ENCODE measurements at regions not wholly inside any gene's neighbourhood (a gene's known extent, or its start where the extent isn't known, plus 50 kb on each side); places are given as distances from the start of the nearest gene placed in this dataset.

DNA sequence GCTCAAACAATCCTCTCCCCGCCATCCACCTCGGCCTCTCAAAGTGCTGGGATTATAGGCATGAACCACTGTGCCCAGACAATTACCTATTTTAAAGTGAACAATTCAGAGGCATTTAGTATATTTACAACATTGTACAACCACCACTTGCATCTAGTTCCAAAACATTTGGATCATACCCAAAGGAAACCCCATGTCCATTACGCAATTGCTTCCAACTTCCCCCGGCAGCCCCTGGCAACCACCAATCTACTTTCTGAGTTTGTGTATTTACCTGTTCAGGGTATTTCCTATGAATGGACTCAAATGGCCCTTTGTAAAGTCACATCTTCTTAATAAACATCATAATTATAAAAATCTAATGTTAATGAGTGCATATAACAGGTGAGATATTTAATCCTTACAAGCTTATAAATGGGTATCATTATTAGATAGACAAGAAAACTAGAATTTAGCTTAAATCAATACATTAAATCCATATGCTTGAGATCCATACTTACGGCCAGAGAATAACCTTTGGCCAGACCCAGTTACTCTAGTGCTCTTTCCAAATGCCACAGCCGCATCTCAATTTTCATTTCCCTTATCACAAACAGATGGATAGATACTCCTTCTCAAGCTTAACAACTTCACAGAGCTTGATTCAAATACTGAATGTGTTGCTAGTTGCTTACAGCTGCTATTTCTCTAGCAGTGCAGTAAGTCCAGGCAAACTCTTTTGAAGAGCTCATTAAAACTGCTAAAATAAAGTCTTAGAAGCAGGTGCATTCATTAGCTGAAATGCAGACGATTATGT is 133.4 kb upstream of the MKLN1 start:
- Histone ChIP-seq H3K14ac (ENCODE audit: low read length) (no peak overlapping the region), H2BK120ac (ENCODE audit: insufficient read depth, low read length, poor library complexity) (no peak overlapping the region), H3K23ac (ENCODE audit: low read length) (no peak overlapping the region), H3K27me3 (ENCODE audit: insufficient read depth, low read length) (no peaks in the 10 kb centered on the region), H2BK12ac (ENCODE audit: low read length) (no peak overlapping the region), H2AK5ac (ENCODE audit: low read length) (no peak overlapping the region), H3K4me3 (ENCODE audit: low read depth, low read length) (no peak overlapping the region), H3K4me2 (ENCODE audit: low read length) (no peak overlapping the region), H4K91ac (ENCODE audit: low read depth, low read length) (no peak overlapping the region), H4K8ac (ENCODE audit: low read depth, low read length) (no peak overlapping the region), H3K9me3 (ENCODE audit: insufficient read depth, low read depth, low read length) (no peaks in the 10 kb centered on the region), H3K79me2 (ENCODE audit: control insufficient read depth, insufficient read depth, low read length, poor library complexity) (no peaks in the 10 kb centered on the region), H3K4ac (ENCODE audit: low read depth, low read length) (no peak overlapping the region), H3K9ac (ENCODE audit: low read length) (no peak overlapping the region), H3K18ac (ENCODE audit: low read length) (no peak overlapping the region), H3K27ac (ENCODE audit: low read depth, low read length) (no peak overlapping the region), H3K79me1 (ENCODE audit: low read length) (peaks cover 4% of the 10 kb centered on the region), H2AFZ (ENCODE audit: insufficient read depth, low read length, poor library complexity) (no peak overlapping the region), H2BK5ac (ENCODE audit: low read depth, low read length, poor library complexity) (no peak overlapping the region), H3K4me1 (ENCODE audit: control insufficient read depth in 1 of 2, insufficient read depth in 2 of 2, low read length in 2 of 2) (peaks cover 3 to 6% of the 10 kb centered on the region in 2 experiments), H4K12ac (ENCODE audit: low read depth, low read length) (no peak overlapping the region), H3K36me3 (ENCODE audit: control insufficient read depth in 1 of 2, insufficient read depth in 2 of 2, low read length in 2 of 2) (no peaks in the 10 kb centered on the region)
- WGBS (ENCODE audit: extremely low coverage, insufficient coverage, insufficient read length) = no CpG with 5 or more reads among the region's 7 CpGs
- no peak for DNase-seq

- no peak overlapping the region for H2AK5ac ChIP-seq (ENCODE audit: low read length)
- H2BK5ac ChIP-seq (ENCODE audit: low read depth, low read length, poor library complexity) = no peak overlapping the region
- H3K14ac ChIP-seq (ENCODE audit: low read length) = no peak overlapping the region
- H4K8ac ChIP-seq (ENCODE audit: low read depth, low read length) = no peak overlapping the region
- H3K18ac ChIP-seq (ENCODE audit: low read length) = no peak overlapping the region
- H3K79me1 ChIP-seq (ENCODE audit: low read length) = no peaks in the 10 kb centered on the region
- peak in 1 of 2 donors; percentile 28 for DNase-seq
- no peak overlapping the region for H3K4me3 ChIP-seq (ENCODE audit: low read depth, low read length)
- no peak overlapping the region for H4K12ac ChIP-seq (ENCODE audit: low read depth, low read length)
- no peak overlapping the region for H3K9ac ChIP-seq (ENCODE audit: low read length)
- H3K4ac ChIP-seq (ENCODE audit: low read depth, low read length) = no peak overlapping the region
- no peaks in the 10 kb centered on the region for H3K36me3 ChIP-seq (ENCODE audit: control insufficient read depth in 1 of 2, insufficient read depth in 2 of 2, low read length in 2 of 2)
- H2BK120ac ChIP-seq (ENCODE audit: insufficient read depth, low read length, poor library complexity) = no peak overlapping the region
- no peak overlapping the region for H3K27ac ChIP-seq (ENCODE audit: low read depth, low read length)
- no peak overlapping the region for H4K91ac ChIP-seq (ENCODE audit: low read depth, low read length)
- no CpG with 5 or more reads among the region's 4 CpGs for WGBS (ENCODE audit: extremely low coverage, insufficient coverage, insufficient read length)
- no peak overlapping the region for H2BK12ac ChIP-seq (ENCODE audit: low read length)
- no peaks in the 10 kb centered on the region for H3K79me2 ChIP-seq (ENCODE audit: control insufficient read depth, insufficient read depth, low read length, poor library complexity)
- H3K23ac ChIP-seq (ENCODE audit: low read length) = no peak overlapping the region
- H3K4me1 ChIP-seq (ENCODE audit: control insufficient read depth in 1 of 2, insufficient read depth in 2 of 2, low read length in 2 of 2) = no peaks in the 10 kb centered on the region
- no peaks in the 10 kb centered on the region for H3K27me3 ChIP-seq (ENCODE audit: insufficient read depth, low read length)
- H2AFZ ChIP-seq (ENCODE audit: insufficient read depth, low read length, poor library complexity) = no peak overlapping the region
- H3K9me3 ChIP-seq (ENCODE audit: insufficient read depth, low read depth, low read length) = no peaks in the 10 kb centered on the region
- H3K4me2 ChIP-seq (ENCODE audit: low read length) = no peak overlapping the region
These were observed 130.9 kb upstream of the MKLN1 start for GRCh38 chr7:131196803-131197202.

DNA sequence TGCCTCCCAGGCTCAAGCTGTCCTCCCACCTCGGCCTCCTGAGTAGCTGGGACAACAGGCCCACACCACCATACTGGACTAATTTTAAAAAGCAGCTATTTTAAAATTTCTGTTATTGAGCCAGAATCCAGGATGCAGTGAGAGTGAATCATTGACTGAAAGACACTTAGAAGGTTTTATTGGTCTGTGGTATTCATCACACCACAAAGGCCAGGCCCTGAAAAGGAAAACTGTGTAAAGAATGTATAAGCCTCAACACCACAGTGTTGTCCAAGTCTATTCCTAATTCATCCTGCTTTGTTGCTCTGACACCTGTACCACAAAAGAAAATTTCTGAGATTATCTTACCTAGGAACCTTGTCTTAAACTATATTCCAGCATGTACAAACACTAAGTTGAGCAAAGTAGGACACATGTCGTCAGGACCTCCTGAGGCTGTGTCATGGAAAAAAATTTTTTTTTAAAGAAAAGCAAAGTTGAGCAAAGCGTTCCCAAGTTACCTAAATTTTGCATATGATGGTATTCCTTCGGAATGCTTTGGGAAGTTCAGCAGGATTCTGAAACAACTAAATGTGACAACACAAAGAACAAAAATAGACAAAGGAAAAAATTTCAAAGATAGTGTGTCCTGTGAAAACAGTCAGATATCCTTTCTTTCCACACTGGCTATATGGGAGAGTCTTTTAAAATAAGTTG is 129.6 kb upstream of the MKLN1 start:
- Histone ChIP-seq H3K27me3 (ENCODE audit: insufficient read depth, low read length) (no peaks in the 10 kb centered on the region), H3K4me3 (ENCODE audit: low read depth, low read length) (no peak overlapping the region), H2BK5ac (ENCODE audit: low read depth, low read length, poor library complexity) (no peak overlapping the region), H2AFZ (ENCODE audit: insufficient read depth, low read length, poor library complexity) (no peak overlapping the region), H3K27ac (ENCODE audit: low read depth, low read length) (no peak overlapping the region), H3K36me3 (ENCODE audit: control insufficient read depth in 1 of 2, insufficient read depth in 2 of 2, low read length in 2 of 2) (no peaks in the 10 kb centered on the region), H3K4me2 (ENCODE audit: low read length) (no peak overlapping the region), H3K79me2 (ENCODE audit: control insufficient read depth, insufficient read depth, low read length, poor library complexity) (no peaks in the 10 kb centered on the region), H3K18ac (ENCODE audit: low read length) (no peak overlapping the region), H2BK12ac (ENCODE audit: low read length) (no peak overlapping the region), H3K79me1 (ENCODE audit: low read length) (no peaks in the 10 kb centered on the region), H2BK120ac (ENCODE audit: insufficient read depth, low read length, poor library complexity) (no peak overlapping the region), H2AK5ac (ENCODE audit: low read length) (no peak overlapping the region), H3K9me3 (ENCODE audit: insufficient read depth, low read depth, low read length) (no peaks in the 10 kb centered on the region), H4K91ac (ENCODE audit: low read depth, low read length) (no peak overlapping the region), H3K23ac (ENCODE audit: low read length) (no peak overlapping the region), H3K4ac (ENCODE audit: low read depth, low read length) (no peak overlapping the region), H4K8ac (ENCODE audit: low read depth, low read length) (no peak overlapping the region), H4K12ac (ENCODE audit: low read depth, low read length) (no peak overlapping the region), H3K9ac (ENCODE audit: low read length) (no peak overlapping the region), H3K4me1 (ENCODE audit: control insufficient read depth in 1 of 2, insufficient read depth in 2 of 2, low read length in 2 of 2) (no peaks in the 10 kb centered on the region), H3K14ac (ENCODE audit: low read length) (no peak overlapping the region)
- WGBS (ENCODE audit: extremely low coverage, insufficient coverage, insufficient read length) = no CpG with 5 or more reads among the region's 4 CpGs
- DNase-seq = peak; percentile 44 to 87

DNA sequence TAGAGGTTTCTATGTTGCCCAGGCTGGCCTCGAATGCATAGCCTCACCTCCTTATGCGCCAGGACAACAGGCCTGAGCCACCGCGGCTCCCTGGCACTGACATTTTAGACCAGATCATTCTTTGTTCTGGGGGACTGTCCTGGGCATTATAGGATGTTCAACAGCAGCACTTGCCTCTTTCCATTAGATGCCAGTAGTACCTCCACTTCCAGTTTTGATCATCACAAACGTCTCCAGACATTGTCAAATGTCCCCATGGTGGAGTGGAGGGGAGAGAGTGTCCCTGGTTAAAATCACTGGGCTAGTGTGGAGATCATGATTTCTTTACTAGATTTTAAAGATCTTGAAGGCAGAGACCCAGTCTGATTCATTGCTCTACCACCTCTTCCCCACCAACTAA is 125.2 kb upstream of the MKLN1 start:
- no CpG with 5 or more reads among the region's 5 CpGs for WGBS (ENCODE audit: extremely low coverage, insufficient coverage, insufficient read length)
- H2BK5ac ChIP-seq (ENCODE audit: low read depth, low read length, poor library complexity) = no peak overlapping the region
- H2BK12ac ChIP-seq (ENCODE audit: low read length) = no peak overlapping the region
- H3K9me3 ChIP-seq (ENCODE audit: insufficient read depth, low read depth, low read length) = no peaks in the 10 kb centered on the region
- H3K79me2 ChIP-seq (ENCODE audit: control insufficient read depth, insufficient read depth, low read length, poor library complexity) = no peaks in the 10 kb centered on the region
- H3K4me3 ChIP-seq (ENCODE audit: low read depth, low read length) = no peak overlapping the region
- no peaks in the 10 kb centered on the region for H3K27me3 ChIP-seq (ENCODE audit: insufficient read depth, low read length)
- no peaks in the 10 kb centered on the region for H3K4me1 ChIP-seq (ENCODE audit: control insufficient read depth in 1 of 2, insufficient read depth in 2 of 2, low read length in 2 of 2)
- no peak overlapping the region for H4K91ac ChIP-seq (ENCODE audit: low read depth, low read length)
- no peak overlapping the region for H2BK120ac ChIP-seq (ENCODE audit: insufficient read depth, low read length, poor library complexity)
- H3K4ac ChIP-seq (ENCODE audit: low read depth, low read length) = no peak overlapping the region
- H3K18ac ChIP-seq (ENCODE audit: low read length) = no peak overlapping the region
- no peak overlapping the region for H3K23ac ChIP-seq (ENCODE audit: low read length)
- no peak overlapping the region for H2AK5ac ChIP-seq (ENCODE audit: low read length)
- H3K36me3 ChIP-seq (ENCODE audit: control insufficient read depth in 1 of 2, insufficient read depth in 2 of 2, low read length in 2 of 2) = no peaks in the 10 kb centered on the region
- H3K14ac ChIP-seq (ENCODE audit: low read length) = no peak overlapping the region
- no peak overlapping the region for H4K12ac ChIP-seq (ENCODE audit: low read depth, low read length)
- H2AFZ ChIP-seq (ENCODE audit: insufficient read depth, low read length, poor library complexity) = no peak overlapping the region
- no peak overlapping the region for H3K4me2 ChIP-seq (ENCODE audit: low read length)
- H3K27ac ChIP-seq (ENCODE audit: low read depth, low read length) = no peak overlapping the region
- DNase-seq = no peak
- H3K79me1 ChIP-seq (ENCODE audit: low read length) = no peaks in the 10 kb centered on the region
- H4K8ac ChIP-seq (ENCODE audit: low read depth, low read length) = no peak overlapping the region
- no peak overlapping the region for H3K9ac ChIP-seq (ENCODE audit: low read length)

Measured in trophoblast cell (in vitro differentiated cells and primary cell).